HCT116 (cell line): ENCODE measurements at regions not wholly inside any gene's neighbourhood (a gene's known extent, or its start where the extent isn't known, plus 50 kb on each side); places are given as distances from the start of the nearest gene placed in this dataset.

Experiments used
- CTCF ChIP-seq, 3 experiments: fragments of 200-600 bp in 1 of 3; sonication (generic) in 1 of 3; IDR thresholded peaks in 2 of 3; conservative IDR thresholded peaks in 1 of 3; 2 replicates each; pipeline ENCODE4 v1.5.1; 2012 to 2017; ENCODE audit warnings: low read depth in 2 of 3, low read length in 2 of 3, antibody characterized with exemption in 1 of 3, borderline replicate concordance in 1 of 3, control low read depth in 1 of 3, mild to moderate bottlenecking in 1 of 3, mixed read lengths in 1 of 3, mixed run types in 1 of 3, moderate library complexity in 1 of 3; ENCODE audit not compliant: insufficient read depth in 1 of 3
- EZH2 ChIP-seq: fragments of 200-600 bp; sonication (generic); IDR thresholded peaks from 2 replicates; pipeline ENCODE4 v1.6.1; 2017; ENCODE audit warnings: antibody characterized with exemption, mixed run types
- EZH2phosphoT487 ChIP-seq: fragments of 200-600 bp; IDR thresholded peaks from 2 replicates; pipeline ENCODE4 v1.6.1; 2018; ENCODE audit warnings: antibody characterized with exemption, borderline replicate concordance
- POLR2A ChIP-seq: IDR thresholded peaks from 2 replicates; pipeline ENCODE4 v1.7.0; 2011; ENCODE audit warnings: borderline replicate concordance; ENCODE audit not compliant: insufficient read depth, insufficient read length; ENCODE audit errors: extremely low read depth
- POLR2AphosphoS5 ChIP-seq: IDR thresholded peaks from 2 replicates; pipeline ENCODE4 v1.6.1; 2011; ENCODE audit warnings: mild to moderate bottlenecking, low read depth, low read length, moderate library complexity
- REST ChIP-seq: IDR thresholded peaks from 2 replicates; pipeline ENCODE4 v1.6.1; 2012; ENCODE audit warnings: low read depth

GRCh38 chr3:34676436-34676835 lies 878.0 kb downstream of the PDCD6IP start:
- TF ChIP-seq EZH2 (no peak), CTCF (IDR thresholded peaks at IDR 0.05 in 2 of 3, conservative IDR thresholded peaks at IDR 0.05 in 1 of 3; ENCODE audit: borderline replicate concordance in 1 of 3, insufficient read depth in 1 of 3, low read depth in 2 of 3, low read length in 2 of 3) (no peak), EZH2phosphoT487 (no peak), POLR2A (no peak), REST (no peak), POLR2AphosphoS5 (no peak)
